OCI-LY1 (cell line): ENCODE measurements at regions not wholly inside any gene's neighbourhood (a gene's known extent, or its start where the extent isn't known, plus 50 kb on each side); places are given as distances from the start of the nearest gene placed in this dataset.
"Not testable (repeated sequence)": the region's sequence is repeated elsewhere in the genome, so short reads cannot be mapped to it uniquely, and the experiment has no call there.

Experiments used
- H2AFZ ChIP-seq: fragments of 200-600 bp; sonication (generic), shearing (Covaris generic); 2 replicates; pipeline ENCODE4 v1.6.0; 2014; ENCODE audit warnings: antibody characterized with exemption, mild to moderate bottlenecking, low read length
- H3F3A ChIP-seq: fragments of 200-600 bp; sonication (generic), shearing (Covaris generic); 2 replicates; pipeline ENCODE4 v1.6.0; 2014; ENCODE audit warnings: mild to moderate bottlenecking, antibody characterized with exemption, low read length, moderate library complexity; ENCODE audit not compliant: insufficient read depth
- H3K27ac ChIP-seq: fragments of 200-600 bp; sonication (generic); 2 replicates; pipeline ENCODE4 v1.5.1; 2014; ENCODE audit warnings: low read length, mixed run types, mild to moderate bottlenecking, low read depth; ENCODE audit not compliant: poor library complexity, severe bottlenecking
- H3K27me3 ChIP-seq: fragments of 200-600 bp; sonication (generic); 2 replicates; pipeline ENCODE4 v1.6.0; 2014; ENCODE audit warnings: antibody characterized with exemption, mild to moderate bottlenecking, low read length, moderate library complexity; ENCODE audit not compliant: insufficient read depth
- H3K36me3 ChIP-seq: fragments of 200-600 bp; sonication (generic); 2 replicates; pipeline ENCODE4 v1.6.1; 2014; ENCODE audit warnings: mild to moderate bottlenecking, antibody characterized with exemption, low read length, moderate library complexity, mixed read lengths; ENCODE audit not compliant: insufficient read depth
- H3K4me1 ChIP-seq: fragments of 200-600 bp; sonication (generic); 2 replicates; pipeline ENCODE4 v1.5.1; 2014; ENCODE audit warnings: mild to moderate bottlenecking, low read length, moderate library complexity; ENCODE audit not compliant: insufficient read depth, severe bottlenecking
- H3K4me2 ChIP-seq: fragments of 200-600 bp; sonication (generic), shearing (Covaris generic); 2 replicates; pipeline ENCODE4 v1.6.1; 2014; ENCODE audit warnings: low read length
- H3K4me3 ChIP-seq: fragments of 200-600 bp; sonication (generic); 2 replicates; pipeline ENCODE4 v1.5.1; 2014; ENCODE audit warnings: low read length, low read depth, mild to moderate bottlenecking, mixed read lengths; ENCODE audit not compliant: poor library complexity, severe bottlenecking
- H3K79me2 ChIP-seq: fragments of 200-600 bp; shearing (Covaris generic); 2 replicates; pipeline ENCODE4 v1.6.1; 2016; ENCODE audit warnings: mixed run types, low read length, mixed read lengths; ENCODE audit not compliant: insufficient read depth
- H3K9ac ChIP-seq: fragments of 200-600 bp; sonication (generic), shearing (Covaris generic); 2 replicates; pipeline ENCODE4 v1.6.1; 2014; ENCODE audit warnings: mild to moderate bottlenecking, low read length, mixed read lengths
- H3K9me2 ChIP-seq: fragments of 200-600 bp; sonication (generic), shearing (Covaris generic); 2 replicates; pipeline ENCODE4 v1.6.1; 2014; ENCODE audit warnings: low read depth, mild to moderate bottlenecking, low read length, mixed read lengths
- H3K9me3 ChIP-seq: fragments of 200-600 bp; shearing (Covaris generic); 2 replicates; pipeline ENCODE4 v1.6.1; 2014; ENCODE audit warnings: low read length, mixed read lengths
- H4K20me1 ChIP-seq: fragments of 200-600 bp; sonication (generic), shearing (Covaris generic); 2 replicates; pipeline ENCODE4 v1.6.0; 2016; ENCODE audit warnings: mild to moderate bottlenecking, low read length; ENCODE audit not compliant: insufficient read depth
- CTCF ChIP-seq: fragments of 200-600 bp; sonication (generic), shearing (Covaris generic); IDR thresholded peaks from 2 replicates; pipeline ENCODE4 v1.5.1; 2017; ENCODE audit warnings: mild to moderate bottlenecking, antibody characterized with exemption, low read length, moderate library complexity, mixed read lengths
- EZH2 ChIP-seq: fragments of 200-600 bp; sonication (generic), shearing (Covaris generic); IDR thresholded peaks from 2 replicates; pipeline ENCODE4 v1.8.0; 2017; ENCODE audit warnings: borderline replicate concordance, mixed run types, mild to moderate bottlenecking, antibody characterized with exemption, low read length, moderate library complexity, mixed read lengths

- no peak overlapping the region for H2AFZ ChIP-seq
- no peaks in the 10 kb centered on the region for H3K27me3 ChIP-seq
- TF ChIP-seq EZH2 (no peak), CTCF (no peak)
- H3K9ac ChIP-seq = no peak overlapping the region
- H3K4me3 ChIP-seq = no peak overlapping the region
- no peak overlapping the region for H3K4me2 ChIP-seq
- H3K9me3 ChIP-seq = peaks cover 5% of the 10 kb centered on the region; the same call in 1 of the 2 replicates
- no peaks in the 10 kb centered on the region for H3F3A ChIP-seq
- no peaks in the 10 kb centered on the region for H3K79me2 ChIP-seq
- H4K20me1 ChIP-seq = no peaks in the 10 kb centered on the region
- H3K36me3 ChIP-seq = no peaks in the 10 kb centered on the region; the same call in 1 of the 2 replicates
- no peaks in the 10 kb centered on the region for H3K9me2 ChIP-seq
- peaks cover 7% of the 10 kb centered on the region for H3K4me1 ChIP-seq
- no peak overlapping the region for H3K27ac ChIP-seq
These were observed 79.9 kb upstream of the NDUFV2 start for GRCh38 chr18:9022397-9023155.

- not testable (repeated sequence) for H3K4me2 ChIP-seq, H3K27ac ChIP-seq, H3K4me1 ChIP-seq, H4K20me1 ChIP-seq, H2AFZ ChIP-seq, H3K4me3 ChIP-seq, H3F3A ChIP-seq, H3K9me2 ChIP-seq, H3K36me3 ChIP-seq, H3K9me3 ChIP-seq, H3K27me3 ChIP-seq, H3K9ac ChIP-seq, H3K79me2 ChIP-seq
These were observed 78.4 kb upstream of the NDUFV2 start for GRCh38 chr18:9024031-9024646.

- H3K79me2 ChIP-seq = no peaks in the 10 kb centered on the region
- H3K4me3 ChIP-seq = no peak overlapping the region
- H2AFZ ChIP-seq = no peak overlapping the region
- H3K4me2 ChIP-seq = no peak overlapping the region
- no peaks in the 10 kb centered on the region for H3K36me3 ChIP-seq
- no peak for TF ChIP-seq EZH2
- TF ChIP-seq CTCF = no peak
- no peaks in the 10 kb centered on the region for H3F3A ChIP-seq
- H4K20me1 ChIP-seq = no peaks in the 10 kb centered on the region
- no peaks in the 10 kb centered on the region for H3K9me2 ChIP-seq
- no peaks in the 10 kb centered on the region for H3K9me3 ChIP-seq
- H3K4me1 ChIP-seq = no peaks in the 10 kb centered on the region
- H3K9ac ChIP-seq = no peak overlapping the region
- no peaks in the 10 kb centered on the region for H3K27me3 ChIP-seq
- H3K27ac ChIP-seq = no peak overlapping the region
These were observed 77.2 kb upstream of the NDUFV2 start for GRCh38 chr18:9025091-9025838.
